Thyroid gland (tissue), 4 donors: ENCODE measurements at regions not wholly inside any gene's neighbourhood (a gene's known extent, or its start where the extent isn't known, plus 50 kb on each side); places are given as distances from the start of the nearest gene placed in this dataset.

Experiments used
- POLR2A ChIP-seq, 2 donors: fragments of 450-650 bp; IDR thresholded peaks; one replicate each; pipeline ENCODE4 v1.6.1; 2017; ENCODE audit warnings: antibody characterized with exemption in 2 of 2, mild to moderate bottlenecking in 2 of 2, moderate library complexity in 1 of 2
- TF ChIP-seq, protein P1 (sequence below), 6 experiments: fragments of 200-600 bp in 3 of 6; fragments of 450-650 bp in 3 of 6; sonication (generic) in 3 of 6; IDR thresholded peaks; one replicate each; pipeline ENCODE4 v1.5.1; 2016 to 2019; ENCODE audit warnings: antibody characterized with exemption in 6 of 6, mild to moderate bottlenecking in 2 of 6, inconsistent platforms in 1 of 6, moderate library complexity in 1 of 6

DNA sequence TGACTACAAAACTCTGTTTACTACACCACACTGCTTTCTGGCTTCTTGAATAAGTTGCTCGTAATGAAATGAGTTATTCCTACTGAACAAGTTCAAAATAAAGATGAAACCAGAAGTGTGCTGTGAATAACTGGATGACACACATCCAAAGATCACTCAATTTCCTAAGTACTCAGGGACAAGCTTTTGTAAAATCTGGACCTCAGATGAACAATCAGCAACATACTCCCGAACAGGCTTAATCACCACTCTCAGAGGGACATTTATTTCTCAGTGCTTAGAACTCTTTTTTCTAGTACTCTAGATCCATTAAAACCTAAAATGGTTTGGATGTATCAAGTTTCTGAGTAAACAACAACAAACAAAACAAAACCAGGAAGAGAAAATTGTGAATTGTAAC lies 61.5 kb upstream of the EXOC1L start:
- TF ChIP-seq, protein P1, sequence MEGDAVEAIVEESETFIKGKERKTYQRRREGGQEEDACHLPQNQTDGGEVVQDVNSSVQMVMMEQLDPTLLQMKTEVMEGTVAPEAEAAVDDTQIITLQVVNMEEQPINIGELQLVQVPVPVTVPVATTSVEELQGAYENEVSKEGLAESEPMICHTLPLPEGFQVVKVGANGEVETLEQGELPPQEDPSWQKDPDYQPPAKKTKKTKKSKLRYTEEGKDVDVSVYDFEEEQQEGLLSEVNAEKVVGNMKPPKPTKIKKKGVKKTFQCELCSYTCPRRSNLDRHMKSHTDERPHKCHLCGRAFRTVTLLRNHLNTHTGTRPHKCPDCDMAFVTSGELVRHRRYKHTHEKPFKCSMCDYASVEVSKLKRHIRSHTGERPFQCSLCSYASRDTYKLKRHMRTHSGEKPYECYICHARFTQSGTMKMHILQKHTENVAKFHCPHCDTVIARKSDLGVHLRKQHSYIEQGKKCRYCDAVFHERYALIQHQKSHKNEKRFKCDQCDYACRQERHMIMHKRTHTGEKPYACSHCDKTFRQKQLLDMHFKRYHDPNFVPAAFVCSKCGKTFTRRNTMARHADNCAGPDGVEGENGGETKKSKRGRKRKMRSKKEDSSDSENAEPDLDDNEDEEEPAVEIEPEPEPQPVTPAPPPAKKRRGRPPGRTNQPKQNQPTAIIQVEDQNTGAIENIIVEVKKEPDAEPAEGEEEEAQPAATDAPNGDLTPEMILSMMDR (IDR thresholded peaks at IDR 0.05) = no peak
- TF ChIP-seq POLR2A (IDR thresholded peaks at IDR 0.05) = no peak
